GM19238 (cell line): ENCODE measurements at regions not wholly inside any gene's neighbourhood (a gene's known extent, or its start where the extent isn't known, plus 50 kb on each side); places are given as distances from the start of the nearest gene placed in this dataset.

Experiments used
- DNase-seq: peaks from one replicate; pipeline ENCODE4 v3.0.0; 2011; ENCODE audit warnings: low spot score; ENCODE audit not compliant: insufficient read length

GRCh38 chr18:25454270-25454659, 102.3 kb upstream of the ZNF521 start:
- DNase-seq = no peak

DNA sequence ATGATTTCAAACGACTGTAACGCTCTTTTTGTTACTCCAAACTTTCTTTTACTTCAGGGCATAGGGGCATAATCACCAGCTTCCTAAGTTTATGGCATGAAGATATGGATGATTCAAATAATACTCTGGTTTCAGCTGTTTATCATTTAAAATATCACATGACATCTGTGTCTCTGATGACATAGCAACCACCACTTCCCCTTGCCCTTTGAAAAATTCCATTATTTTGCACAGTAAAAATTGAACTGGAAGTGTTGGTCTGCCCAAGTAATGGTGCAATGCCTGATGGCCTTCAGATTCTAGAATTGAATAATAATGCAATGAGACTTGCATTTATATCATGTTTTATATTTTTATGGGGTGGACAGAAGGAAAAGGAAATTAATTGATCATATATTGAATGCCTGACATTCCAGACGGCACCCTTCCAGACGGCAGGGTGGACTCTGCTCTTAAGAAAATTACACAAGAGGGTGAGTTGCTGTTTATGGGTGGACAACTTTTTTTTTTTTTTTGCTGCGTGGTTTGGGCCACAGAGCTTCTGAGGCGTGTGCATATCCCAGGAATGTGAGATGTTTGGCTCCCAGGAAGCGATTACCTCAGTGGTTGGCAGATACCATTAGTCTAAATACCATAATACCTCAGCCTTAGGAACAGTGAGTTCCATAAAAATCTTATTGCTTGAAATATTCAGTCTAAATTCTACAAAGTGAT, 101.7 kb upstream of the ZNF521 start:
- DNase-seq = no peak

DNA sequence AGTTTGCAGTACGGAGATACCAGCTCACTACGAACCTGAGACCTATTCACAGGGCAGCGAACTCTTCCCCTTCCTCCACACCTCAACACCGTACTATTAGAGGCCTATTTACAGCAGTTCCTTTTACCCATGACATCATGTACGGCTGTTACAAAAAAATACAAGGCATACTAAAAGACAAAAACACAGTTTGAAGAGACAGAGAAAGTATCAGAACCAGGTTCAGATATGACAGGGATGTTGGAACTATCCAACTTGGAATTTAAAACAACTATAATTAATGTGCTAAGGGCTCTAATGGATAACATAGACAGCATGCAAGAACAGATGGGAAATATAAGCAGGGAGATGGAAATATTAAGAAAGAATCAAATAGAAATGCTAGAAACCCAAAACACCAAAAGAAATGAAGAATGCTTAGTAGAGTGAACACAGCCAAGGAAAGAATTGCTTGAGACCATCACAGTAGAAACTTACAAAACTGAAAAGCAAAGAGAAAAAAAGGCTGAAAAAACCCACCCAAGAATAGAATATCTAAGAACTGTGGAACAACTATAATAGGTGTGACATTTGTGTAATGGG, 99.2 kb upstream of the ZNF521 start:
- no peak for DNase-seq

DNA sequence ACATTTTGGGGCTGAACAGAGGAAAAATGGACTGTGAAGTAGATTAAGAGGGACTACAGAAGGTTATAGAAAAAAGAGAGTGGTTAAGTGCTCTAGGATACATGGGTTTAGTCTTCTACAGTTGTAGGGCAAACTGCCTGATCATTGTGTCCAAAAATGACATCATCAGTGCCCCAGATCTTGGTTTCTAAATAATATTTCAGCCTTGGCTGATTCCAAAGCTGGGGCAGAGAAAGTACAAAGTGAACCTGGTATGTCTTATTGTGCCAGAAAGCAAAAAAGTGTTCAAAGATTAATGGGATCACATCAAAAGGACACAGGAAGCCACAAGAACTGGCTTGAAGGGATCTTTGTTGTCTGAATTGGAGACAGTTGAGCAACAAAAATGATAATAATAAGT, 97.1 kb upstream of the ZNF521 start:
- no peak for DNase-seq

GRCh38 chr18:25446972-25447371, 95.0 kb upstream of the ZNF521 start:
- no peak for DNase-seq

- DNase-seq = no peak
Measured at GRCh38 chr18:25445430-25445829, 93.5 kb upstream of the ZNF521 start.

DNA sequence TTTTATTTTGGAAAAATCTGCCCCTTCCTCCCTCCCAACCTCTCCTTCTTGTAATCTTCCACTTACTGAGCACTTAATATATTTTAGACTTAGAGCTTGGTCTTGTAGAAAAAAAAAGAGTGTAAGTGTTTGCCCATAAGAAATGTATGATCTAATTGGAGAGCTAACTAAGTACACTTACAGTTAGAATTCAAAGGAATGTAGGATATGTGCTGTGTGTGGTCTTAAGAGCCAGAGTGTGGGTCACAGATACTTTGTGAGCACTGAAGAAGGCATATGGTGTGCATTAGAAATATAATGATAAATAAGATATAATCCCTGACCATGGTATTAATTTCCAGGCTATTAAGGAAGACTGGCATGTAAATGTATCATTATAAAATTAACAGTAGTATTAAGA, 91.8 kb upstream of the ZNF521 start:
- no peak for DNase-seq

- DNase-seq = no peak
Measured at GRCh38 chr18:25435149-25435782, 83.3 kb upstream of the ZNF521 start.

DNA sequence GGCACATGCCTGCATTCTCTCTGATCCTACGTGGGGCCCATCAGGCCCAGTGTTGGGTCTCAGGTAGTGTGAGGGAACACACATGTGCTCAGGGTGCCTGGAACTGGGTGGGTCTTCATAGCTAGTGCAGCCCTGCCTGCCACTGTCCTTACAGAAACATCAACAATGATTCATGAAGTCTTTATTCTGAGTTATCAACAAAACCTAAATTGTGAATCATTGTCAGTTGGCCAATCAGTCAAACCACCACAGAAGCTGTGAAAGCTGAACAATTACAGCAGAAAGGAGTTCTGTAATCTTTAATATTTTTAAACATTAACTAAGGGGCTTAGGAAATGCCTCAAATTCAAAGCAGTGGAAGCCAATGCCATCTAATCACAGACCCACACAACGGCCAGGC, 82.8 kb upstream of the ZNF521 start:
- DNase-seq = no peak

DNA sequence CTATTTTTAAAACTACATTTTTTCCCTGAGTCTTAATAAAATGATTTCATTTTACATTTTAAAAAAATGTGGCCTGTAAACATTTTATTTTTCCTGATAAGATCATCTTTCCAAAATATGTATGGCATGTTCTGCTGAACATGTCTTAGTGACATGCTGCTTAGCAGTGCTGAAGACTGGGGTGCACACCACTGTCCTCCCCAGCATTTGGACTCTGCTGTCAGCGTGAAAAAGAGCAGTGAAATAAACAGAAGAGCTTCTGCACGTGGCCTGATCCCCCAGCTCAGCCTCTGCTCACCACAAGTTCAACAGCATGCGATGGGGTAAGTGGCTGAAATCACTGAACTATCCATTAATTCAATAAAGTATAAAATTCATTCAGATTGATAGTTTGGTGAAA, 81.6 kb upstream of the ZNF521 start:
- DNase-seq = no peak

DNA sequence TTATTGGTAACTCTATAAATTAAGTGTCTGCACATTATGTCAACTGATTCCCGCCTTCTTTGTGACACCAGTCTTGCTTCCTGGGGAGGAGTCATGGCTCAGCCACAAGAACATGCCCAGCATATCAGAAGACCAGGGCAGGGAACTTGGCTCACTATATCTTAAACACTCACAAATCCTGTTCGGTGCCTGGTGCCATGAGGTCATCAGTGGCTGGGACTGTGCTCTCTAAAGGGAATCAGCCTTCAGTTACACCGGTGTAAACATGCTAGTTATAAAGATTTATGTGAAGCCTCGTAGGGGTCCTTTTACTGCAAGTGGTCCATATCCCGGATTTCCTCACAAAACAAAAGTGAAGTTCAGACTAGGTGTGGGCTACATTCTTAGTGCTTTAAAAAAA, 73.1 kb upstream of the ZNF521 start:
- no peak for DNase-seq

DNA sequence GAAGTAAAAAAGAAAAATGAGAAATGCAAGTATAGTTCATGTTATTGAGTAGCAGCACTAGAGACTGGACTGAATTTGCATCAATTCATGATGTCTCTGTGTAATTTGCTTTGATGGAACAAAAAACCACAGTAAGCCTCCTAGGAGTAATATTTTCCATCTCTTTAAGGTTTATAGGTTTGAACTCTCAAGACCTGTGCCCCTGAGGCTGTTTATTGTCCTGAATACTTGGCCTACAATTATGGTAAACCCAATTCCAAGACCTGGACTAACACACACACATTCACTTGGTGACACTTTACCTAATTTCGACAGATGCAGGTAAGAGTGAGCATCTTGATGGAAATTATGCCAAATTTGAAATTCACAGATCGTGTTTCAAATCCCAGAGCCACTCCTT, 71.8 kb upstream of the ZNF521 start:
- DNase-seq = no peak

DNA sequence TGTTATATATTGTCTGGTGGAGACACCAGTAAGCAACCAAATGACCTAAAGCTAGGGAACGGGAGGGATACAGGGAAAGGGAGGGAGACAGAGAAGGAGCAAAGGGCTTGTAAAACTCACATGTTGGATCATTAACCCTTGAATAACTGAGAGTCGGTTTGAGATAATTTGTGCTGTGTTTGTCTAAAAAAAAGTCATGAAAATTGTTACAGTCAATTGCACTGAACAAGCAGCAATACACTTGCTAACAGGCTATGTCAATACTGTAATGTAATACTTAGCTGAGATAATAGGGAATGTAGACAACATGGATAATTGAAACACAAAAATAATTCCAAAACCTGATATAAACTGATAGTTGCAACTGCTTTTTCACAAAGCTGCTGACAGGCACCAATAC, 71.3 kb upstream of the ZNF521 start:
- no peak for DNase-seq

DNA sequence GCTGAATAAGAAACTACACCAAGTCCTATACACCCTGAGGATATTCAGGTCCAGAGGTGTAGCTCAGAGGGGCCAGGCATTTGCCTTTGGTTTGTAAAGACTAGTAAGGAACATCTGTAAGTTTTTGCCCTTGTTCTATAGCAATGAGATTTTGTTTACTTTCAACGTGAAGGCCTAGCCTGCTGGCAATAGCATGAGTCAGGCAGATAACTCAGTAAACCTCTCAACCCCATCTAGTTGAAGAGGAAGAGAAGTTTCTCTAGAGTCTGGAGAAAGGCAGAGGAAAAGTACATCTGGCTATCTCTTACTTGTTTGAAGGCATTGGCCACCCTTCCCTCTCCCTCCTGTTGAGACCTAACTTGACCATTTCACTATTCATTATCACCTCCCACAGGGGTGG, 70.3 kb upstream of the ZNF521 start:
- DNase-seq = no peak

- DNase-seq = no peak
Measured at GRCh38 chr18:25420077-25420825, 68.3 kb upstream of the ZNF521 start.

- no peak for DNase-seq
Measured at GRCh38 chr18:25416374-25416773, 64.4 kb upstream of the ZNF521 start.

GRCh38 chr18:25409971-25410370, 58.0 kb upstream of the ZNF521 start:
- DNase-seq = no peak

GRCh38 chr18:25408293-25408692, 56.3 kb upstream of the ZNF521 start:
- no peak for DNase-seq
